ENCODE measurements at regions not wholly inside any gene's neighbourhood (a gene's known extent, or its start where the extent isn't known, plus 50 kb on each side); places are given as distances from the start of the nearest gene placed in this dataset.

DNA sequence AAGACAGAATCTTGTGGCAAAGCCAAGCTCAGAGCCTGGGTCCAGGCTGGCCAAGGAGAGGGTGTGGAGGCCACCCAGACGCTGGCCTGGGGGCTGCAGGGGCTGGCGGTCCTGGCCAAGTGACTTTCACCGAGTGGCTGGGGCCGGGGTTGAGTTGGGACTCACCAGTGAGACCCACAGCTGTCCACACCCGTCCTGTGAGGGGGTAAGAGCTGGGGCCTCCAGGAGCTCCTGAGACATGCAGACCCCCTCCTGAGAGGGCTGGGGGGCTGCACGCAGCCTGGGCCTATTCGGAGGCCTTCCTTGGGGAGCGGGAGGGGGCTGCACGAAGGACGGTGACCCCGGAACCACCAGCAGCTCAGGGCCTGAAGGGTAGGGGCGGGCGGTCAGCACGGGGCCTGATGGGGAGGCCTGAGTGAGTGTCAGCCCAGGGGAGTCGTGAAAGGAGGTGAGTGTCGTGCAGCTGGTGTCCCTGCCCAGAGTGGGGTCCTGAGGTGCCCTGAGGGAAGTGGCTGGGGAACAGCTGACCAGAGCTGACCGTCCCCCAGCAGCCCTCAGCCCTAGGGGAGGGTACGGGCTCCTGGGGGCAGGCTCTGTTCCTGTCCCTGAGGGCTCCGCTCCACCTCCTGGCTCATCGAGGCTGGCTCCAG is 100.9 kb downstream of the FOXL3 start:
- H4K20me1 ChIP-seq (ENCODE audit: control insufficient read depth, insufficient read depth) = no peaks in the 10 kb centered on the region
- SMC1A ChIA-PET (ENCODE audit: uncharacterized antibody, unreplicated experiment) = no interaction called here
- H3K4me1 ChIP-seq (ENCODE audit: control insufficient read depth, insufficient read depth, low read length) = no peaks in the 10 kb centered on the region
- FAIRE-seq (no peak), DNase-seq (ENCODE audit: low read depth, low spot score) (no peak), ATAC-seq (no peak)
- RAD21 ChIA-PET (ENCODE audit: unreplicated experiment) = no interaction called here
- no peaks in the 10 kb centered on the region for H3K36me3 ChIP-seq (ENCODE audit: control insufficient read depth in 2 of 2, insufficient read depth in 2 of 2, low read length in 1 of 2)
- no peak overlapping the region for H3K27ac ChIP-seq (ENCODE audit: control insufficient read depth, insufficient read depth)
- H3K79me2 ChIP-seq (ENCODE audit: control insufficient read depth, insufficient read depth, low read length) = no peaks in the 10 kb centered on the region
- no peak overlapping the region for H3K4me2 ChIP-seq (ENCODE audit: control insufficient read depth, insufficient read depth)
- no peak overlapping the region for H2AFZ ChIP-seq (ENCODE audit: control insufficient read depth, low read depth, low read length)
- H3K4me3 ChIP-seq = no peak overlapping the region
- BruUV-seq (replicated peaks) = no TSS peak
- 61% methylated on average over 19 of the region's 20 CpGs for WGBS (ENCODE audit: insufficient coverage, insufficient replicate concordance, low lambda C conversion rate, missing lambda C conversion rate)
- in situ Hi-C loops (cut with MboI) = no loop called here
- H3K27me3 ChIP-seq (replicated peaks in 1 of 2; ENCODE audit: control insufficient read depth in 2 of 2, insufficient read depth in 2 of 2, low read length in 1 of 2) = no peaks in the 10 kb centered on the region
- intact Hi-C loops (cut with micrococcal nuclease; ENCODE audit: unreplicated experiment) = no loop called here
- POLR2A ChIA-PET = no interaction called here
- no peak overlapping the region for H3K9ac ChIP-seq (ENCODE audit: control insufficient read depth, insufficient read depth, low read length)
- H3K9me3 ChIP-seq (replicated peaks; ENCODE audit: control insufficient read depth, insufficient read depth, low read length) = peaks cover 8% of the 10 kb centered on the region; the same call in 2 of the 3 replicates
- CTCF ChIA-PET = no interaction called here
- TF ChIP-seq TCF12 (IDR thresholded peaks at IDR 0.05; ENCODE audit: low read depth, low read length) = no peak
- TF ChIP-seq, protein P1, sequence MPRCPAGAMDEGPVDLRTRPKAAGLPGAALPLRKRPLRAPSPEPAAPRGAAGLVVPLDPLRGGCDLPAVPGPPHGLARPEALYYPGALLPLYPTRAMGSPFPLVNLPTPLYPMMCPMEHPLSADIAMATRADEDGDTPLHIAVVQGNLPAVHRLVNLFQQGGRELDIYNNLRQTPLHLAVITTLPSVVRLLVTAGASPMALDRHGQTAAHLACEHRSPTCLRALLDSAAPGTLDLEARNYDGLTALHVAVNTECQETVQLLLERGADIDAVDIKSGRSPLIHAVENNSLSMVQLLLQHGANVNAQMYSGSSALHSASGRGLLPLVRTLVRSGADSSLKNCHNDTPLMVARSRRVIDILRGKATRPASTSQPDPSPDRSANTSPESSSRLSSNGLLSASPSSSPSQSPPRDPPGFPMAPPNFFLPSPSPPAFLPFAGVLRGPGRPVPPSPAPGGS (IDR thresholded peaks at IDR 0.05; ENCODE audit: borderline replicate concordance, insufficient read depth, low read depth, low read length, poor library complexity, severe bottlenecking) = no peak
- no peak for TF ChIP-seq BMI1 (IDR thresholded peaks at IDR 0.05; ENCODE audit: borderline replicate concordance)
- TF ChIP-seq, protein P2, sequence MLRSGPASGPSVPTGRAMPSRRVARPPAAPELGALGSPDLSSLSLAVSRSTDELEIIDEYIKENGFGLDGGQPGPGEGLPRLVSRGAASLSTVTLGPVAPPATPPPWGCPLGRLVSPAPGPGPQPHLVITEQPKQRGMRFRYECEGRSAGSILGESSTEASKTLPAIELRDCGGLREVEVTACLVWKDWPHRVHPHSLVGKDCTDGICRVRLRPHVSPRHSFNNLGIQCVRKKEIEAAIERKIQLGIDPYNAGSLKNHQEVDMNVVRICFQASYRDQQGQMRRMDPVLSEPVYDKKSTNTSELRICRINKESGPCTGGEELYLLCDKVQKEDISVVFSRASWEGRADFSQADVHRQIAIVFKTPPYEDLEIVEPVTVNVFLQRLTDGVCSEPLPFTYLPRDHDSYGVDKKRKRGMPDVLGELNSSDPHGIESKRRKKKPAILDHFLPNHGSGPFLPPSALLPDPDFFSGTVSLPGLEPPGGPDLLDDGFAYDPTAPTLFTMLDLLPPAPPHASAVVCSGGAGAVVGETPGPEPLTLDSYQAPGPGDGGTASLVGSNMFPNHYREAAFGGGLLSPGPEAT (IDR thresholded peaks at IDR 0.05; ENCODE audit: low read depth) = no peak
- TF ChIP-seq, protein P3, sequence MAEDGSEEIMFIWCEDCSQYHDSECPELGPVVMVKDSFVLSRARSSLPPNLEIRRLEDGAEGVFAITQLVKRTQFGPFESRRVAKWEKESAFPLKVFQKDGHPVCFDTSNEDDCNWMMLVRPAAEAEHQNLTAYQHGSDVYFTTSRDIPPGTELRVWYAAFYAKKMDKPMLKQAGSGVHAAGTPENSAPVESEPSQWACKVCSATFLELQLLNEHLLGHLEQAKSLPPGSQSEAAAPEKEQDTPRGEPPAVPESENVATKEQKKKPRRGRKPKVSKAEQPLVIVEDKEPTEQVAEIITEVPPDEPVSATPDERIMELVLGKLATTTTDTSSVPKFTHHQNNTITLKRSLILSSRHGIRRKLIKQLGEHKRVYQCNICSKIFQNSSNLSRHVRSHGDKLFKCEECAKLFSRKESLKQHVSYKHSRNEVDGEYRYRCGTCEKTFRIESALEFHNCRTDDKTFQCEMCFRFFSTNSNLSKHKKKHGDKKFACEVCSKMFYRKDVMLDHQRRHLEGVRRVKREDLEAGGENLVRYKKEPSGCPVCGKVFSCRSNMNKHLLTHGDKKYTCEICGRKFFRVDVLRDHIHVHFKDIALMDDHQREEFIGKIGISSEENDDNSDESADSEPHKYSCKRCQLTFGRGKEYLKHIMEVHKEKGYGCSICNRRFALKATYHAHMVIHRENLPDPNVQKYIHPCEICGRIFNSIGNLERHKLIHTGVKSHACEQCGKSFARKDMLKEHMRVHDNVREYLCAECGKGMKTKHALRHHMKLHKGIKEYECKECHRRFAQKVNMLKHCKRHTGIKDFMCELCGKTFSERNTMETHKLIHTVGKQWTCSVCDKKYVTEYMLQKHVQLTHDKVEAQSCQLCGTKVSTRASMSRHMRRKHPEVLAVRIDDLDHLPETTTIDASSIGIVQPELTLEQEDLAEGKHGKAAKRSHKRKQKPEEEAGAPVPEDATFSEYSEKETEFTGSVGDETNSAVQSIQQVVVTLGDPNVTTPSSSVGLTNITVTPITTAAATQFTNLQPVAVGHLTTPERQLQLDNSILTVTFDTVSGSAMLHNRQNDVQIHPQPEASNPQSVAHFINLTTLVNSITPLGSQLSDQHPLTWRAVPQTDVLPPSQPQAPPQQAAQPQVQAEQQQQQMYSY (CRISPR knock-in tag; IDR thresholded peaks at IDR 0.05) = no peak
- TF ChIP-seq, protein P4, sequence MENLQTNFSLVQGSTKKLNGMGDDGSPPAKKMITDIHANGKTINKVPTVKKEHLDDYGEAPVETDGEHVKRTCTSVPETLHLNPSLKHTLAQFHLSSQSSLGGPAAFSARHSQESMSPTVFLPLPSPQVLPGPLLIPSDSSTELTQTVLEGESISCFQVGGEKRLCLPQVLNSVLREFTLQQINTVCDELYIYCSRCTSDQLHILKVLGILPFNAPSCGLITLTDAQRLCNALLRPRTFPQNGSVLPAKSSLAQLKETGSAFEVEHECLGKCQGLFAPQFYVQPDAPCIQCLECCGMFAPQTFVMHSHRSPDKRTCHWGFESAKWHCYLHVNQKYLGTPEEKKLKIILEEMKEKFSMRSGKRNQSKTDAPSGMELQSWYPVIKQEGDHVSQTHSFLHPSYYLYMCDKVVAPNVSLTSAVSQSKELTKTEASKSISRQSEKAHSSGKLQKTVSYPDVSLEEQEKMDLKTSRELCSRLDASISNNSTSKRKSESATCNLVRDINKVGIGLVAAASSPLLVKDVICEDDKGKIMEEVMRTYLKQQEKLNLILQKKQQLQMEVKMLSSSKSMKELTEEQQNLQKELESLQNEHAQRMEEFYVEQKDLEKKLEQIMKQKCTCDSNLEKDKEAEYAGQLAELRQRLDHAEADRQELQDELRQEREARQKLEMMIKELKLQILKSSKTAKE (IDR thresholded peaks at IDR 0.05; ENCODE audit: low read depth, poor library complexity, severe bottlenecking) = no peak
- TF ChIP-seq PML (IDR thresholded peaks at IDR 0.05; ENCODE audit: low read length) = no peak
- no peak for TF ChIP-seq RB1 (IDR thresholded peaks at IDR 0.05; ENCODE audit: borderline replicate concordance)
- TF ChIP-seq FOS (IDR thresholded peaks at IDR 0.05; ENCODE audit: borderline replicate concordance, extremely low read depth, insufficient read length) = no peak
- no peak for TF ChIP-seq MYC (IDR thresholded peaks at IDR 0.05; ENCODE audit: insufficient read depth, insufficient read length, insufficient replicate concordance, low read length, severe bottlenecking)
- no peak for TF ChIP-seq MEF2A (IDR thresholded peaks at IDR 0.05; ENCODE audit: insufficient read depth, low read depth, low read length)
- no peak for TF ChIP-seq KDM1A (IDR thresholded peaks at IDR 0.05; ENCODE audit: borderline replicate concordance)
- TF ChIP-seq IKZF1 (conservative IDR thresholded peaks at IDR 0.05) = no peak
- TF ChIP-seq RELA (IDR thresholded peaks at IDR 0.05; ENCODE audit: borderline replicate concordance, partially characterized antibody) = no peak
- TF ChIP-seq RAD21 (IDR thresholded peaks at IDR 0.05; ENCODE audit: insufficient read depth, low read depth, low read length) = no peak

Measured in GM12878 (cell line).